GM12864 (cell line): ENCODE measurements at regions not wholly inside any gene's neighbourhood (a gene's known extent, or its start where the extent isn't known, plus 50 kb on each side); places are given as distances from the start of the nearest gene placed in this dataset.

Experiments used
- DNase-seq: peaks from one replicate; pipeline ENCODE4 v3.0.0-alpha.2; 2011; ENCODE audit warnings: low read depth
- H3K4me3 ChIP-seq: 2 replicates; pipeline ENCODE4 v1.5.1; 2011; ENCODE audit warnings: mild to moderate bottlenecking, low read depth, low read length, control low read depth
- CTCF ChIP-seq: IDR thresholded peaks from 2 replicates; pipeline ENCODE4 v1.5.1; 2011; ENCODE audit warnings: low read depth, mild to moderate bottlenecking, moderate library complexity, low read length, control low read depth, inconsistent platforms; ENCODE audit errors: missing control alignments

GRCh38 chr5:29175774-29176173 is 2017.7 kb upstream of the CDH6 start:
- no peak for TF ChIP-seq CTCF
- DNase-seq, result no peak
- H3K4me3 ChIP-seq, result no peak overlapping the region

GRCh38 chr5:29170599-29170998 is 2022.9 kb upstream of the CDH6 start:
- DNase-seq, result no peak
- no peak for TF ChIP-seq CTCF
- no peak overlapping the region for H3K4me3 ChIP-seq

- DNase-seq, result no peak
- TF ChIP-seq CTCF, result no peak
- H3K4me3 ChIP-seq, result no peak overlapping the region
These were observed 2023.6 kb upstream of the CDH6 start for GRCh38 chr5:29169886-29170285.

- no peak for DNase-seq
- TF ChIP-seq CTCF, result no peak
- no peak overlapping the region for H3K4me3 ChIP-seq
These were observed 2031.2 kb upstream of the CDH6 start for GRCh38 chr5:29162297-29162696.

GRCh38 chr5:29161399-29162291 is 2031.8 kb upstream of the CDH6 start:
- no peak for TF ChIP-seq CTCF
- DNase-seq, result no peak
- H3K4me3 ChIP-seq, result no peak overlapping the region

GRCh38 chr5:29157975-29158374 is 2035.5 kb upstream of the CDH6 start:
- DNase-seq, result no peak
- no peak for TF ChIP-seq CTCF
- no peak overlapping the region for H3K4me3 ChIP-seq

- DNase-seq, result no peak
- TF ChIP-seq CTCF, result no peak
- no peak overlapping the region for H3K4me3 ChIP-seq
These were observed 2042.6 kb upstream of the CDH6 start for GRCh38 chr5:29150840-29151239.
